B cell (primary cell): ENCODE measurements at regions not wholly inside any gene's neighbourhood (a gene's known extent, or its start where the extent isn't known, plus 50 kb on each side); places are given as distances from the start of the nearest gene placed in this dataset.

ENCODE experiments used
- ATAC-seq: fragments of 200-7000 bp; cut with Tn5 transposase; one replicate; pipeline ENCODE4 v1.10.0; 2021; ENCODE audit warnings: low read depth, mild to moderate bottlenecking, moderate number of reproducible peaks, moderate library complexity
- CTCF ChIA-PET: fragments of 350-600 bp; sonication (Branson Sonifier 250); formaldehyde crosslinking; loops from one replicate; lab custom pipeline; 2021; ENCODE audit warnings: antibody characterized with exemption, inconsistent platforms; lab: Charles Lee
- POLR2A ChIA-PET: fragments of 350-600 bp; sonication (Branson Sonifier 250); formaldehyde crosslinking; loops from one replicate; lab custom pipeline; 2021; ENCODE audit warnings: antibody characterized with exemption; lab: Charles Lee
- DNase-seq: peaks from one replicate; pipeline ENCODE4 v3.0.0; 2013
- H2AFZ ChIP-seq: 2 replicates; pipeline ENCODE4 v1.6.1; 2012; ENCODE audit warnings: mild to moderate bottlenecking, low read depth, low read length; ENCODE audit not compliant: insufficient read depth, poor library complexity, severe bottlenecking
- H3K27ac ChIP-seq, 2 donors: 1 replicate in 1 of 2; 2 replicates in 1 of 2; pipeline ENCODE4 v1.5.1; 2012 to 2013; ENCODE audit warnings: low read length in 2 of 2, mild to moderate bottlenecking in 2 of 2, moderate library complexity in 1 of 2
- H3K27me3 ChIP-seq, 4 experiments: fragments of 200-600 bp in 1 of 4; sonication (generic) in 1 of 4; replicated peaks in 1 of 4; 1 replicate in 2 of 4; 2 replicates in 2 of 4; pipeline versions ENCODE4 v1.6.1 to v1.7.0; 2013 to 2016; ENCODE audit warnings: low read length in 3 of 4, mild to moderate bottlenecking in 2 of 4, mixed read lengths in 1 of 4, moderate library complexity in 1 of 4; ENCODE audit not compliant: insufficient read depth in 4 of 4, control insufficient read depth in 3 of 4; ENCODE audit errors: control extremely low read depth in 1 of 4
- H3K36me3 ChIP-seq, 2 experiments: replicated peaks in 1 of 2; 1 replicate in 1 of 2; 2 replicates in 1 of 2; pipeline versions ENCODE4 v1.6.1 to v1.7.1; 2013; ENCODE audit warnings: low read length in 1 of 2; ENCODE audit not compliant: insufficient read depth in 2 of 2, control insufficient read depth in 1 of 2; ENCODE audit errors: control extremely low read depth in 1 of 2, extremely low read depth in 1 of 2
- H3K4me1 ChIP-seq, 2 donors: fragments of 200-600 bp in 1 of 2; sonication (generic) in 1 of 2; 1 replicate in 1 of 2; 2 replicates in 1 of 2; pipeline versions ENCODE4 v1.5.1 to v1.6.1; 2013 to 2017; ENCODE audit warnings: low read length in 2 of 2; ENCODE audit not compliant: control insufficient read depth in 2 of 2, insufficient read depth in 2 of 2
- H3K4me2 ChIP-seq: replicated peaks from 2 replicates; pipeline ENCODE3; 2012; ENCODE audit warnings: mild to moderate bottlenecking, low read depth, low read length; ENCODE audit not compliant: poor library complexity, severe bottlenecking
- H3K4me3 ChIP-seq, 5 experiments: fragments of 200-600 bp in 1 of 5; sonication (generic) in 1 of 5; 1 replicate in 3 of 5; 2 replicates in 2 of 5; pipeline versions ENCODE4 v1.5.1 to v1.7.0; 2011 to 2016; ENCODE audit warnings: low read length in 4 of 5, mild to moderate bottlenecking in 4 of 5, low read depth in 2 of 5, control low read depth in 1 of 5, moderate library complexity in 1 of 5; ENCODE audit not compliant: insufficient read depth in 1 of 5; ENCODE audit errors: control extremely low read depth in 1 of 5, extremely low read depth in 1 of 5
- H3K79me2 ChIP-seq: fragments of 200-600 bp; sonication (generic); one replicate; pipeline ENCODE4 v1.6.0; 2016; ENCODE audit warnings: low read length; ENCODE audit not compliant: control insufficient read depth, insufficient read depth
- H3K9ac ChIP-seq: fragments of 200-600 bp; sonication (generic); 2 replicates; pipeline ENCODE4 v1.6.1; 2017; ENCODE audit warnings: mild to moderate bottlenecking, low read length, moderate library complexity
- H3K9me3 ChIP-seq, 3 donors: one replicate each; pipeline versions ENCODE4 v1.6.1 to v1.7.1; 2013; ENCODE audit warnings: low read length in 2 of 3; ENCODE audit not compliant: control insufficient read depth in 2 of 3, insufficient read depth in 1 of 3; ENCODE audit errors: control extremely low read depth in 1 of 3
- H4K20me1 ChIP-seq: 2 replicates; pipeline ENCODE4 v1.6.0; 2012; ENCODE audit warnings: mild to moderate bottlenecking, low read length; ENCODE audit not compliant: insufficient read depth, control insufficient read depth, poor library complexity, severe bottlenecking
- H3K27ac Mint-ChIP-seq: one replicate; pipeline ENCODE4 v1.8.0; 2021; ENCODE audit warnings: mixed read lengths
- H3K27me3 Mint-ChIP-seq: one replicate; pipeline ENCODE4 v1.8.0; 2021; ENCODE audit warnings: mixed read lengths
- H3K4me1 Mint-ChIP-seq: one replicate; pipeline ENCODE4 v1.8.0; 2021; ENCODE audit warnings: mixed read lengths
- H3K4me3 Mint-ChIP-seq: one replicate; pipeline ENCODE4 v1.8.0; 2021; ENCODE audit warnings: mixed read lengths
- H3K9me3 Mint-ChIP-seq: one replicate; pipeline ENCODE4 v1.8.0; 2022; ENCODE audit warnings: mixed read lengths; ENCODE audit not compliant: insufficient read depth
- EZH2 ChIP-seq: IDR thresholded peaks from 2 replicates; pipeline ENCODE4 v1.6.1; 2012; ENCODE audit warnings: borderline replicate concordance, low read depth, mild to moderate bottlenecking, moderate library complexity, low read length; ENCODE audit not compliant: insufficient read depth, poor library complexity, severe bottlenecking
- WGBS: methylation state at CpG from one replicate; pipeline ENCODE4 v1.1.5; 2013; ENCODE audit warnings: missing lambda C conversion rate; ENCODE audit not compliant: insufficient coverage; 5-methylcytosine and 5-hydroxymethylcytosine counted together
- intact Hi-C: fragments of 100-400 bp; cut with micrococcal nuclease; formaldehyde crosslinking; loops from one replicate; pipeline ENCODE4 v1.10.0; 2022
- TF ChIP-seq, protein P1 (sequence below): fragments of 200-600 bp; IDR thresholded peaks from one replicate; pipeline ENCODE4 v1.8.0; 2022; ENCODE audit warnings: antibody characterized with exemption, mild to moderate bottlenecking

DNA sequence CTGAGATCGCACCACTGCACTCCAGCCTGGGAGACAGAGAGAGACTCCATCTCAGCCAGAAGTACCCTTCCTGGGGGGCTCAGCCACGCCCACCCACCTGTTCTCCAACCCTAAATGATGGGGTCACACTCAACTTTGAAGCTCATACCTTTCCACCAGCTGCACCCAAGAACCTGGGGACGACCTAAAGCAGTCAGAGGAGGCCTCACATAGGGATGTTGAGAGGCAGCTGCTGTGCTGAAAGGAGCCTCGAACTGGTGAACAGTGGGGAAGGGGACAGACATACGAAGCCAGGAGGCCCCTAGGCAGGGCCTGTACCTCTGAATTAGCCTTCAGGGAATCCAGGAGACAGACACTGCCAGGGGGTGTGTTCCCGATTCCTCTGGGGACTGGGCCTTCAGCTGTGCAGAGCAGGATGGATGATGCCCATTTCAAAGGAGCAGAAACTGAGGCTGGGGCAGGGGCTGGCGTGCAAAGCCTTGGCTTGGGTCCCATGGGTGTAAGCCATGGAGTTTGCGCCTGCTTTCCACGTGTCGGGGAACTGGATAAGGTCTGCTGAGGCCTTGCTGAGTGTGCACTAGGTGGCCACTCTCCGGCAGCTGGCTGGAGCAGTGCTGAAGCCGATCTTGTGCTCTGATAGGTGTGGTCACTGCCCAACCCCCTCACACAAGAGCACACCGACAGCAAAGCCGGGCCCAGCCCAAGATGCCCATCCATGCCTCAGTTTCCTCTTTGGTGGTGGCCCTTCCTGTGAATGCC lies 130.8 kb downstream of the CPZ start:
- no peak overlapping the region for H3K4me3 Mint-ChIP-seq
- Histone ChIP-seq H3K36me3 (no peaks in the 10 kb centered on the region), H3K4me1 (no peaks in the 10 kb centered on the region), H3K9me3 (peaks cover 0 to 12% (median 0%) of the 10 kb centered on the region in 3 donors), H3K4me3 (no peak overlapping the region), H3K27ac (no peak overlapping the region), H3K9ac (no peak overlapping the region), H2AFZ (no peak overlapping the region), H3K27me3 (no peaks in the 10 kb centered on the region), H3K79me2 (no peaks in the 10 kb centered on the region), H4K20me1 (no peaks in the 10 kb centered on the region), H3K4me2 (no peak overlapping the region)
- H3K4me1 Mint-ChIP-seq = no peaks in the 10 kb centered on the region
- WGBS = 80% methylated on average over 14 of the region's 14 CpGs
- no peaks in the 10 kb centered on the region for H3K9me3 Mint-ChIP-seq
- no peaks in the 10 kb centered on the region for H3K27me3 Mint-ChIP-seq
- no peak for TF ChIP-seq EZH2
- TF ChIP-seq, protein P1, sequence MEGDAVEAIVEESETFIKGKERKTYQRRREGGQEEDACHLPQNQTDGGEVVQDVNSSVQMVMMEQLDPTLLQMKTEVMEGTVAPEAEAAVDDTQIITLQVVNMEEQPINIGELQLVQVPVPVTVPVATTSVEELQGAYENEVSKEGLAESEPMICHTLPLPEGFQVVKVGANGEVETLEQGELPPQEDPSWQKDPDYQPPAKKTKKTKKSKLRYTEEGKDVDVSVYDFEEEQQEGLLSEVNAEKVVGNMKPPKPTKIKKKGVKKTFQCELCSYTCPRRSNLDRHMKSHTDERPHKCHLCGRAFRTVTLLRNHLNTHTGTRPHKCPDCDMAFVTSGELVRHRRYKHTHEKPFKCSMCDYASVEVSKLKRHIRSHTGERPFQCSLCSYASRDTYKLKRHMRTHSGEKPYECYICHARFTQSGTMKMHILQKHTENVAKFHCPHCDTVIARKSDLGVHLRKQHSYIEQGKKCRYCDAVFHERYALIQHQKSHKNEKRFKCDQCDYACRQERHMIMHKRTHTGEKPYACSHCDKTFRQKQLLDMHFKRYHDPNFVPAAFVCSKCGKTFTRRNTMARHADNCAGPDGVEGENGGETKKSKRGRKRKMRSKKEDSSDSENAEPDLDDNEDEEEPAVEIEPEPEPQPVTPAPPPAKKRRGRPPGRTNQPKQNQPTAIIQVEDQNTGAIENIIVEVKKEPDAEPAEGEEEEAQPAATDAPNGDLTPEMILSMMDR = no peak
- no peak overlapping the region for H3K27ac Mint-ChIP-seq
- DNase-seq (no peak), ATAC-seq (no peak)
- ChIA-PET CTCF (no interaction called here), POLR2A (no interaction called here)
- intact Hi-C loops = no loop called here

DNA sequence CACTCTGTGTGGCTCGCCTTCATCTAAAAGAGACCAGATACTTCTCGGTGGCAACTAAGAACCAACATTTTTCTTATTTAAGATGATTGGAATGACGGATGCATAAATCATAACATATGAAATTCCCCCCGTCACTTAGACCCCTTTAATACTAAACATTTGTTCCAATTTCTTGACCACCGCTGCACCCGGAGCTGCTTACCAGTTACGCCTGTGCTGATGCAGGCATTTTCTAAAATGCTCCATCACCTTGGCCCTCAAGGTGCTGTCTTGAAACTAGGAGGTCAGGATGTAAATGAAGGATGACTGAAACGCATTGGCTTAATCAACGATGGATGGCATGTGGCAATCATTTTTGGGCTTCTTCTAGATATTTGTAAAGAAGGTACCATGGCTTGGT lies 130.0 kb downstream of the CPZ start:
- no peaks in the 10 kb centered on the region for H3K4me1 ChIP-seq
- ChIA-PET POLR2A (no interaction called here), CTCF (no interaction called here)
- 91% methylated on average over 5 of the region's 9 CpGs for WGBS
- TF ChIP-seq, protein P1 = no peak
- TF ChIP-seq EZH2 = no peak
- H3K27me3 Mint-ChIP-seq = no peaks in the 10 kb centered on the region
- no peak overlapping the region for H3K4me3 Mint-ChIP-seq
- no peak overlapping the region for H3K4me3 ChIP-seq
- H2AFZ ChIP-seq = no peak overlapping the region
- no peak overlapping the region for H3K9ac ChIP-seq
- no peak overlapping the region for H3K27ac Mint-ChIP-seq
- ATAC-seq (no peak), DNase-seq (no peak)
- no peaks in the 10 kb centered on the region for H4K20me1 ChIP-seq
- no peaks in the 10 kb centered on the region for H3K9me3 Mint-ChIP-seq
- no peak overlapping the region for H3K4me2 ChIP-seq
- intact Hi-C loops = no loop called here
- no peaks in the 10 kb centered on the region for H3K27me3 ChIP-seq
- no peak overlapping the region for H3K27ac ChIP-seq
- H3K4me1 Mint-ChIP-seq = no peaks in the 10 kb centered on the region
- H3K36me3 ChIP-seq = no peaks in the 10 kb centered on the region
- no peaks in the 10 kb centered on the region for H3K79me2 ChIP-seq
- H3K9me3 ChIP-seq = peaks cover 0 to 12% (median 0%) of the 10 kb centered on the region in 3 donors
